Neural progenitor cell (in vitro differentiated cells): ENCODE measurements at regions not wholly inside any gene's neighbourhood (a gene's known extent, or its start where the extent isn't known, plus 50 kb on each side); places are given as distances from the start of the nearest gene placed in this dataset.

Source experiments
- DNase-seq: peaks from one replicate; pipeline ENCODE4 v3.0.0-alpha.2; 2016; ENCODE audit warnings: low spot score
- H2AFZ ChIP-seq: fragments of 200-600 bp; sonication (generic); replicated peaks from 2 replicates; pipeline ENCODE4 v1.6.1; 2016; ENCODE audit warnings: antibody characterized with exemption
- H3F3A ChIP-seq: fragments of 200-600 bp; sonication (generic); 2 replicates; pipeline ENCODE4 v1.6.1; 2016; ENCODE audit warnings: antibody characterized with exemption, low read depth
- H3K27ac ChIP-seq: fragments of 200-600 bp; sonication (generic); 2 replicates; pipeline ENCODE4 v1.5.1; 2016; ENCODE audit warnings: mild to moderate bottlenecking
- H3K27me3 ChIP-seq: fragments of 200-600 bp; sonication (generic); 2 replicates; pipeline ENCODE4 v1.6.1; 2016; ENCODE audit warnings: mild to moderate bottlenecking, moderate library complexity
- H3K36me3 ChIP-seq: fragments of 200-600 bp; sonication (generic); 2 replicates; pipeline ENCODE4 v1.5.1; 2016
- H3K4me1 ChIP-seq: fragments of 200-600 bp; sonication (generic); 2 replicates; pipeline ENCODE4 v1.6.1; 2016; ENCODE audit warnings: mixed run types
- H3K4me2 ChIP-seq: fragments of 200-600 bp; sonication (generic); 2 replicates; pipeline ENCODE4 v1.6.1; 2016
- H3K4me3 ChIP-seq: fragments of 200-600 bp; sonication (generic); 2 replicates; pipeline ENCODE4 v1.5.1; 2016
- H3K79me2 ChIP-seq: fragments of 200-600 bp; sonication (generic); 2 replicates; pipeline ENCODE4 v1.6.1; 2016; ENCODE audit warnings: low read depth
- H3K9ac ChIP-seq: fragments of 200-600 bp; sonication (generic); 2 replicates; pipeline ENCODE4 v1.6.1; 2016
- H3K9me3 ChIP-seq: fragments of 200-600 bp; sonication (generic); 2 replicates; pipeline ENCODE4 v1.5.1; 2016; ENCODE audit warnings: low read depth
- H4K20me1 ChIP-seq: fragments of 200-600 bp; sonication (generic); 2 replicates; pipeline ENCODE4 v1.6.1; 2016; ENCODE audit warnings: low read depth
- H3K27ac Mint-ChIP-seq: 3 replicates; pipeline ENCODE4 v1.8.0; 2021; ENCODE audit warnings: mixed read lengths
- H3K27me3 Mint-ChIP-seq: 2 replicates; pipeline ENCODE4 v1.8.0; 2022; ENCODE audit warnings: low read depth, mild to moderate bottlenecking, inconsistent platforms, moderate library complexity, mixed read lengths; ENCODE audit not compliant: insufficient read depth
- H3K36me3 Mint-ChIP-seq: 3 replicates; pipeline ENCODE4 v1.8.0; 2021; ENCODE audit warnings: mixed read lengths
- H3K4me1 Mint-ChIP-seq: 3 replicates; pipeline ENCODE4 v1.8.0; 2021; ENCODE audit warnings: mixed read lengths
- H3K4me3 Mint-ChIP-seq: 3 replicates; pipeline ENCODE4 v1.8.0; 2021; ENCODE audit warnings: mild to moderate bottlenecking, moderate library complexity, mixed read lengths
- H3K9me3 Mint-ChIP-seq: 3 replicates; pipeline ENCODE4 v1.8.0; 2020; ENCODE audit warnings: mixed read lengths
- CTCF ChIP-seq: fragments of 200-600 bp; sonication (generic); IDR thresholded peaks from 2 replicates; pipeline ENCODE4 v1.5.1; 2017; ENCODE audit warnings: antibody characterized with exemption, mild to moderate bottlenecking
- EZH2 ChIP-seq: fragments of 200-600 bp; sonication (generic); IDR thresholded peaks from 2 replicates; pipeline ENCODE4 v1.6.1; 2017; ENCODE audit warnings: antibody characterized with exemption, mild to moderate bottlenecking, moderate library complexity
- EZH2phosphoT487 ChIP-seq: fragments of 200-600 bp; sonication (generic); IDR thresholded peaks from 2 replicates; pipeline ENCODE4 v1.6.1; 2017; ENCODE audit warnings: antibody characterized with exemption

- H3K27ac Mint-ChIP-seq = no peak overlapping the region
- no peaks in the 10 kb centered on the region for H3K36me3 Mint-ChIP-seq
- Histone ChIP-seq H3K4me2 (peak overlapping the region; percentile 97), H3F3A (peaks cover 16% of the 10 kb centered on the region), H3K27me3 (peaks cover 66% of the 10 kb centered on the region), H3K9me3 (no peaks in the 10 kb centered on the region), H3K4me3 (peak overlapping the region; percentile 76), H3K36me3 (no peaks in the 10 kb centered on the region), H3K27ac (no peak overlapping the region), H3K4me1 (peaks cover 5% of the 10 kb centered on the region), H3K79me2 (no peaks in the 10 kb centered on the region), H3K9ac (no peak overlapping the region), H4K20me1 (no peaks in the 10 kb centered on the region), H2AFZ (peak overlapping the region; percentile 63)
- H3K4me3 Mint-ChIP-seq = peak overlapping the region; percentile 44
- H3K4me1 Mint-ChIP-seq = peaks cover 13% of the 10 kb centered on the region
- no peak for TF ChIP-seq CTCF
- TF ChIP-seq EZH2 = no peak
- no peak for TF ChIP-seq EZH2phosphoT487
- no peaks in the 10 kb centered on the region for H3K9me3 Mint-ChIP-seq
- H3K27me3 Mint-ChIP-seq = peaks cover 8% of the 10 kb centered on the region
- peak; percentile 49 for DNase-seq
Observed at GRCh38 chr6:28633445-28634215, 107.9 kb downstream of the GPX5 start.

- H3K36me3 Mint-ChIP-seq = no peaks in the 10 kb centered on the region
- Histone ChIP-seq H3K4me2 (peak overlapping the region; percentile 97), H3K36me3 (no peaks in the 10 kb centered on the region), H3K27ac (no peak overlapping the region), H3K79me2 (no peaks in the 10 kb centered on the region), H4K20me1 (no peaks in the 10 kb centered on the region), H3K27me3 (peaks cover 66% of the 10 kb centered on the region), H3K9ac (no peak overlapping the region), H3K4me3 (peak overlapping the region; percentile 76), H3K4me1 (peaks cover 5% of the 10 kb centered on the region), H3F3A (peaks cover 16% of the 10 kb centered on the region), H3K9me3 (no peaks in the 10 kb centered on the region), H2AFZ (peak overlapping the region; percentile 95)
- peaks cover 8% of the 10 kb centered on the region for H3K27me3 Mint-ChIP-seq
- TF ChIP-seq EZH2 (no peak), EZH2phosphoT487 (no peak), CTCF (no peak)
- peak overlapping the region; percentile 93 for H3K4me3 Mint-ChIP-seq
- H3K9me3 Mint-ChIP-seq = no peaks in the 10 kb centered on the region
- H3K4me1 Mint-ChIP-seq = peaks cover 13% of the 10 kb centered on the region
- no peak for DNase-seq
- H3K27ac Mint-ChIP-seq = no peak overlapping the region
Observed at GRCh38 chr6:28634411-28634760, 108.7 kb downstream of the GPX5 start.

GRCh38 chr6:28634761-28635546 lies 109.3 kb downstream of the GPX5 start:
- TF ChIP-seq EZH2phosphoT487 (peak; percentile 5), EZH2 (peak; percentile 62), CTCF (no peak)
- H3K4me3 Mint-ChIP-seq = peak overlapping the region; percentile 93
- Histone ChIP-seq H3K27ac (no peak overlapping the region), H4K20me1 (no peaks in the 10 kb centered on the region), H3K9ac (no peak overlapping the region), H3F3A (peaks cover 16% of the 10 kb centered on the region), H3K4me2 (peak overlapping the region; percentile 97), H3K36me3 (no peaks in the 10 kb centered on the region), H3K9me3 (no peaks in the 10 kb centered on the region), H2AFZ (peak overlapping the region; percentile 95), H3K79me2 (no peaks in the 10 kb centered on the region), H3K4me3 (peak overlapping the region; percentile 76), H3K4me1 (peaks cover 5% of the 10 kb centered on the region), H3K27me3 (peaks cover 66% of the 10 kb centered on the region)
- H3K9me3 Mint-ChIP-seq = no peaks in the 10 kb centered on the region
- H3K27ac Mint-ChIP-seq = peak overlapping the region; percentile 80
- H3K27me3 Mint-ChIP-seq = peaks cover 8% of the 10 kb centered on the region
- DNase-seq = peak; percentile 79
- H3K36me3 Mint-ChIP-seq = no peaks in the 10 kb centered on the region
- peaks cover 13% of the 10 kb centered on the region for H3K4me1 Mint-ChIP-seq
